NCI-H2227 (cell line): ENCODE measurements at regions not wholly inside any gene's neighbourhood (a gene's known extent, or its start where the extent isn't known, plus 50 kb on each side); places are given as distances from the start of the nearest gene placed in this dataset.

Experiments
- DNase-seq: peaks from one replicate; lab custom pipeline; 2025; ENCODE audit not compliant: unreplicated experiment; lab: John Stamatoyannopoulos, UW

DNA sequence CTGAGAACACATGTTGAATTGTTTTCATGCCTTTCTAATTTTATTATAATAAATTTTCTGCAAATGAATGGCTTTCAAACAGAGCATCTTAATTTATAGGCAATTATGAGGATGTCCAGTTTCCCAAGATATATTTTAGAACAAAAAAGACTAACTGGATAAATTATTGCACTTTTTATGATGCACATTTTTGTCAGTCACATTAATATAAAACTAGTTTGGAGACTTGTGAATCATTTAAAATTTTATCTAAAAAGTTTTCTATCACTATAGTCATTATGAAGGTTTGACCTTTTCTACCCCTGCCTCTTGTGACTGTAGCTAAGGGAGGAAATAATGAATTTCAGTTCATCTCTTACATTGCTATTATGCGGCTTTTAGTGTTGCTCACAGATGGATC, 393.8 kb downstream of the TAF11L14 start:
- no peak for DNase-seq

DNA sequence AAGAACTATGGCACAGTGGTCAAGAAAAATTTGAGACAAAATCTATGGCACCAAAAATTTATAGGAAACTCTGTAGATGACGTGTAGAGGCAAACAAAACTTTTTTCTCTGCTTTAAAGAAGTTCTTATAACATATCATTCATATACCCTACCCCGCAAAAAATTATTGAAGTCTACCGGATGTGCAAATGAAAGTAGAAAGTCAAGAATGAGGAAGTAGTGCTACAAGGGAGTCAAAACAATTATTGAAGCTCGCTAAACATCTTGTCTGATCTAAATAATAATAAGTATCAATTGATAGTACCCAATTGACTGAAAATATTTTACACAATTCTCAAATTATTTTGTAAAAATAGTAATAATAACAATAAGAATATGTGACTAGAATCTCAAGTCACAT, 398.5 kb downstream of the TAF11L14 start:
- no peak for DNase-seq

DNA sequence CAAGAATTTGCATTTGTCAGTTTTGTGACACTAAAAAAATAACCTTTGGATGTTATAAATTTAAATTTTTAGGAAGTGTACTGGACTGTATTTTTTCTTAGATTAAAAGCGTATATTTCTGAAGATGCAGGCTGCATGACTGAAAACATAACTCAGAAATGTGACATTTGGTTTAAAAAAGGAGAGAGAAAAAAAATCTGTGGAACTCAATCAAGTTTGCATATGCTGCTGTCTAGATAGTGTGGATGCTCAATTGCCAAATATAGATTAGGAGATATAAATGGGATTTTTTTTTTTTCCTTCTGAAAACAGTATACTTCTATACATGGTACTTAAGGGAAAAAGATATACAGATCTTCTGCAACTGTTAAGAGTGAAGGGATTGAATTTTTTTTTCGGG, 402.3 kb downstream of the TAF11L14 start:
- DNase-seq, result no peak

DNA sequence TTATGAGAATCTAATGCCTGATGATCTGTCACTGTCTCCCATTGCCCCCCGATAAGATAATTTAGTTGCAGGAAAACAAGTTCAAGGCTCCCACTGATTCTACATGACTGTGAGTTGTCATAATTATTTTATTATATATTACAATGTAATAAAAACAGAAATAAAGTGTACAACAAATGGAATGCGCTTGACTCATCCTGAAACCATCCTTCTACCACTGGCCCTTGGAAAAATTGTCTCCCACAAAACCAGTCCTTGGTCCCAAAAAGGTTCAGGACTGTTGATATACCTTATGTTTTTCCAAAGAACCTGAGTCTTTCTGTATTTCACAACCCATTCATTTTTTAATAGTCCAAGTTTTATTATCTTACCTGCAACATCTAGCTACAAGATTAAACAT, 403.5 kb downstream of the TAF11L14 start:
- DNase-seq, result no peak

DNA sequence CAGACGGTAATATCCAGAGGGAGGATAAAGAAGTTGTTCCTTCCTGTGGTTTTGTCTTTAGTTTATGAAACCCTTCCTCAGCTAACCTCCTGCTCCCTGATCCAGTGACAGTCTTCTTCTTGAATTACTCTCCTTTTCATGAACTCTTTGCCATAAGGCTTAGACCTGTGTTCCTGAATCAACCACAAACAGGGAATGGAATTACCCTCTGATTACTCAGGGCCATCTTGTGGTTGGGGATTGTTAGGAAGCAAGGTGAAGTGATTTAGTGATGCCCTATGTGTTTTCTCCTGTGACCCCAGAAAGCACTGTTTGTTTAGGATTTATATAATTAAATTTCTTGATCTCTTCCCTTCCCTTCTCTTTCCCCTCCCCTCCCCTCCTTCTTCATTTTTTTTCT, 409.1 kb downstream of the TAF11L14 start:
- no peak for DNase-seq

DNA sequence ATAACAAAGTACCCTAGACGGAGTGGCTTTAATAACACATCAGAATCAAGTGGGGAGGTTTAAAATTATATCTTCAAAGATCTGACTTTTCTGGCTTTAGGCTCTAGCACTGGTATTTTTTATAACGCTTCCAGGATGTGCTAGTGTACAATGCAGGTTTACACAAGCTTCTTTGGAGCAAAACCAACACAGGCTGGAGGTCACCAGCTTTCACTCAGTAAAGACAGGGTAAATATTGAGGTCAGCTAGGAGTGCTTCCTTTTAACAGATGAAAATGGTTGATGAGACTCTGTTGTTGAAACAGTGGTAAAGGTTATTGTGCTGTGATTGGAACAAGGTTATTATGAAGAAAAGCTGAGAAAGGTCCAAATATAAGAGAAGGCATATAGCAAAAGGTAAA, 414.2 kb downstream of the TAF11L14 start:
- DNase-seq, result no peak

DNA sequence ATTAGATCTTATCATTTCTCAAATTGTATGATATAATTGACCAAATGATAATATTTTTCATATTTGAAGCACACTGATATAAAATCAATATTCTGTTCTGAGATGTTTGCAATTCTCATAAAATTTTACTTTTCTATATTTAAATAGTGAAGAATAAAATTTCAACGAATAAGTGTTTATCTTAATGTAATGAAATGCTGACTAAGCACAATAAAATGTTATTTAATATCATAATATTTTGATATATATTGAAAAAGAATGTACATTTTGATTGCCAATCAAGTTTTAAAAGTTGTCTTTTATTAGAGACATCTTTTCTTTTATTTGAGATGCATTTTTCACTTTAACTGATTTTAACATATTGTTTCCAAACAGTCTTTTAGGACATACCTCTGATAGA, 416.1 kb downstream of the TAF11L14 start:
- no peak for DNase-seq

DNA sequence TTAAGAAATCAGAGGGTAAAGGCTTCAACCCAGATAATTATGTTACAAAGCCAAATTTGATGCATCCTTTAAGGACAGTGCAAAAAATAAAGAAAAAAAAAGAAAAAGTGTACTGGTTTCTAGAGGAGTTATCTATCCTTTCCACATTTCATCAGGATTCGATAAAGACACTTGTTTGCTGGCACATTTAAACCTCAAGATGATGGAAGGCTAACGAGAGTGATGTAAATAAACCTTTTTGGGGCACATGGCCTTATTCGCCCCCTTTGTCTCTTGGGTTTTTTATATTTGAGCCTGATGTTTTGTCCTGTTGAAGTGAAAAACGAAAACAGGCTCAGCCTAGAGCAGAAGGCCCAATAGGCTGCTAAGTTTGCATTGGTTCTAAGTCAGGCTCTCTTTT, 416.5 kb downstream of the TAF11L14 start:
- no peak for DNase-seq

DNA sequence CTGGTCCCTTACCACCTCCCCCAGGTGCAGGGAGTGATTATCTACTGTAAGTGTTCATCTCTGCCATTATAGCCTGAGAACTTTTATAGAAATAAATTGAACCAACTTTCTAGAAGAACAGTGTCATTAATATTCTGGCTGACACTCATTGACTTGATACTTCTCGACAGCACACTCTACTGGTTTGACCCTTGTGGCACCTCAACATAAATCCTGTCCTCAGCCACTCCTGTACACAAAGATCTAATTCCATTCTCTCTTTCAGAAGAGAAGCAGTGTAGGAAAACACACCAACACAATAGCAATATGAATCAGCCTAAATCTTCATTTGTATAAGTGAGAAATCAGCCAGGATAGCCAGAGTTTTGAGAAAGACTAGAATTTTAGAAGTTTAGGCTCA, 417.7 kb downstream of the TAF11L14 start:
- DNase-seq, result no peak

DNA sequence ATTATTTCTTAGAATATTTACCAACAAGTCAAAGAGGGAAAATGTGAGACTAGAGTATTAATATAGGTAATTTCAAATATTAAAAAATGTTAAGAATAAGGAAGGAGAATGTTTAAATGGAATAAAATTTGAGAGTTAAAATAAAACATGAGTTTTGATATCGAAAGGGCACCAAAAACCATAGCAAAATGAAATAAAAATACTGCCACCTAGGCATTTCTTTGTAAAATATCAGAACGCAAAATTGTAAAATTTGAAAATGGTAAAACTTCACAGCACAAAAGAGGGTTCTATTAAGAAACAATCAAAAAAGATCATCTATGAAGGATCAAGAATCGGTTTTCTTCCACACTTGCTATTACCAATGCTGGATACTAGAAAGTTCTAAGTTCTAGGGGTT, 418.3 kb downstream of the TAF11L14 start:
- no peak for DNase-seq

DNA sequence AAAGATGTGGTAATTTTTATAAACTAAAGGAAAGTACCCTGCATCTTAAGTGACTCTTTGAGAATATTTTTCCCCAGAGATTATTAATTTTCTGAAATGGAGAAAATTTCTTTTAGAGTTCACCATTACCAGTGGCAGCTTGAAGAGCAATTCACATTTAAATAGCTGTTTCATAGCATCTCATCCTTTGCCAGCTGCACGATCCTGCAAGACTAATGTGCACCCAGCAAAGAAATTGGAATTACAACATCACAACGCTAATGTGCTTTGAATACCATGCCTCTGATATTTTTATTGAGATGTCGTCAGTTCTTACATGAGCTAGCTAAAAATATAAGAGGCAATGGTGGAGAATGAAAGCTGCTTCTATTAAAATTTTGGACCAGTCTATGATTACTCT, 423.5 kb downstream of the TAF11L14 start:
- DNase-seq, result no peak

DNA sequence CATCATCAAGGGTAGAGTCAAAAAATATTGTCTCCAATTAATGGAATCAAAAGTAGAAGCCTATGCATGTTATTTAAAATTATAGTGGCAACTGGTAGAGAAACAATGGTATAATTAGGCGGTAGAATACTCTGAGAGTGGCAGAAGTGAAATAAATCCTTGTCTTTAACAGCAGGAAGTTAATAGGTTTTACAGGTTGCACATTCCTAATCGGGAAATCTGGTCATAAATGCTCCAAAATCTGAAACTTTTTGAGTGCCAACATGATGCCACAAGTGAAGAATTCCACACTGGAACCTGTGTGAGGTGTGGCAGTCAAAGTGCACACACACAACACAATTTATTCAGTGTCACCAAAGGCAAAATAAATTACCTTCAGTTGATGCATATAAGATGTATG, 433.4 kb downstream of the TAF11L14 start:
- DNase-seq, result no peak

DNA sequence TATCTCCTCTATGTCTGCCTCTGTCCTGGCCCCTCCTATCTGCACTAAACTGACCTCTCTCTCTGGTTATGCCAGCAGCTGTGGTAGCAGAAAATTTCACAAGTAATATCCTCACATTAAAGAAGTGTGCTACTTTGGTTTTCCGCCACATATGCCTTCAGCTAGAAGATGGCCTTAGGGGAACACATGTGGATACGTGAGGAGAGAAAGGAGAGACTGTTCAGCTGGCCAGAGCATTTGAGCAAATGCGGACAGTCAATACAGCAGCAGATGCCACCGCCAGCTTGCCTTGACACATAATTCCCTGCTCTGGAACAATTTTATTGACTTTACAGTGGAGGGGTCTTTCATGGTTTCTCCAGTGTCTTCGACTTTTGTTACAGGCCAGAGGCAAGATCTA, 434.6 kb downstream of the TAF11L14 start:
- DNase-seq, result no peak

DNA sequence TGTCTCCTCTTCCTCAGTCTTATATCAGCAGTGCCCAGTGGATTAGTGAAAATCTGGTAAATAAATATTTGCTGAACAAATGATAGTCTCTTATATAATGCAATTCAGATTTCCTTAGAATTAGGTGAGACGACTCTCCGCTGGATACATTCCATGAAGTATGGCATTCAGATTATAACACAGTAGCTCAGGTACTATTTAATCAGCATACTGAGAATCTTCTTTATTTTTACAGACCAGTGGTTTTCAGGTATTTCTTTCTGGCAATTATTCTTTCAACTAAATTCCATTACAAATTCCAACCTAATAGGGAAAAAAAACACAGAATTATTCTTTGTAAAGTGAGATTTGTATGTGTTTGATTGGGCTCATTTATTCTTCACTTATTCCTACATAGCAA, 435.5 kb downstream of the TAF11L14 start:
- no peak for DNase-seq

DNA sequence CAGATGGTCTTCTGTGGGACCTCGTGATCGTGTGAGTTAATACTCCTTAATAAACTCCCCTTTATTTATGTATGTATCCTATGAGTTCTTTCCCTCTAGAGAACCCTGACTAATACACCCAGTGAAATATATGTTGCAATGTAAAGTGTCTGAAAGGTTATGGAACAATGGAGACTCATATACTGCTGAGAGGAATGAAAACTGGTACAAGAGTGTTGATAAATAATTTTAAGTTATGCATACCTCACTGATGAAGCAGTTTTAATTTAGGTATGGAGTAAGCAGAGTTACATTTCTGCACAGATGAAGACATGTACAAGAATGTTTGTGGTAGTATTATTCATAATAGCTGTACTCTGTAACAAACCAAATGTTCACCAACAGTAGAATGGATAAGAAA, 438.3 kb downstream of the TAF11L14 start:
- no peak for DNase-seq

DNA sequence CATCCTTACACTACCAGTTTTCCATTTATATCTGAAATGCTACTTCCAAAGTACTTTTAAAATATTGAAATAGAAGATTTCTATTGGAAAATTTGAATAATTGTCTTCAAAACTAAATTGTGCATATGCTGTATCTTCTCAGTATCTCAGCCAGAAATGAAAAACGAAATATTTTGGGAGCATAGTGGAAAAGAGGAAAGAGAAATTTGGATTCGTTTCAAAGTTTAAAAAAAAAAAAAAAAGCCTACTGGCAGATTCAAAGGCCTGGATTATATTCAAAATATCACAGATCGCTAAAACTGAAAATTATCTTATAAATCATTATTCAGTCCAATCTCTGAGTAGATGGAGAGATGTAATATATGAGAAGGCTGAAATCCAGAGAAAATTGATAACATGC, 440.7 kb downstream of the TAF11L14 start:
- DNase-seq, result no peak

DNA sequence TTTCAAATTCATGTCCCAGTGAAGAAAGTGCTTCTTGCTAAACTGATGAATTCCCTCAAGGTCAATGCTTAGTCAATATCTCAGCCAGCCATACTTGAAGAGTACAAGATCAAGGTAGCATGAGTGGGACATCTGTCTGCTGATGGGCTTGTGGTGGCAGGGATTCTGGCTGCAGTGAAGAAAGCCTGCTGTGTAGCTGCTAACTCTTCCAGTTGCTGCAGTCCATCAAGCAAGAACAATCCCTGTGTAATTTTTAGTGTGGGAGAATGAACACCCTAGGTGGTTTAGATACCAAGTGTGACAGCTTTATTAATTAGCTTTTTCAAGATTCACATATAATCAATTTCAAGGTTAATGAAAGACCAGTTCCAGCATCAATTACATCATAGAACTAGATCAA, 443.9 kb downstream of the TAF11L14 start:
- DNase-seq, result no peak

DNA sequence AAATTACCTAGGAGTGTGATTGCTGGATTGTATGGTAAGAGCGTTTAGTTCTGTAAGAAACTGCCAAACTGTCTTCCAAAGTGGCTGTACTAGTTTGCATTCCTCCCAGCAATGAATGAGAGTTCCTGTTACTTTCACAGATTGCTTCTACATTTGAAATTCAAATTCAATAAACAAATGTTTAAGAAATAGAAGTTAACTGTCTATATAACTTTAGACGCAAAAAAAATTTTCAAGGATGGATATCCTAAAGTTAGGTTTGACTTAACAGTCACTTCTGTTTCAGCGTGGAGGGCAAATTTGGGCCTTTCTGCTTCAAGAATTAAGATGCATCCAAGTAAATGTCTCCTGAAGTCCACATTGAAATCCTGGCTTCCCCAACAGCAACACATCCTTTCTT, 445.6 kb downstream of the TAF11L14 start:
- no peak for DNase-seq

DNA sequence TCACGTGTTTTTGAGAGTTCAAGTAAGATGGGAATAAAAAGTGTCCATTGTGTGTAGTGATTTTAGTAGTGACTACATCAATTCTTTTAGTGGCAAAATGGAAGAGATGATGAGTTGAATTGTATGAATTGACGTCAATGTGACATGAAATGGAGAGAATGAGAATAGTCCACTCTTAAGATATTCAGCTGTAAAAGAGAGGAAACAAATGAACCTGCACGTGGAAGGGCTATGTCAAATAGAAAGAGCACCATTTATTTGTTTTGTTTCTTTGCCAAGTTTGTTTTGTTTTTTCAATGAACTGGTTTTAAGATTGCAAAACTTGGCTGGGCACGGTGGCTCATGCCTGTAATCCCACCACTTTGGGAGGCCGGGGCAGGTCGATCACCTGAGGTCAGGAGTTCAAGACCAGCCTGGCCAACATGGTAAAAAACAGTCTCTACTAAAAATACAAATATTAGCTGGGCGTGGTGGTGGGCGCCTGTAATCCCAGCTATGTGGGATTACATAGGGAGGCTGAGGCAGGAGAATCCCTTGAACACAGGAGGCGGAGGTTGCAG, 453.8 kb downstream of the TAF11L14 start:
- no peak for DNase-seq

DNA sequence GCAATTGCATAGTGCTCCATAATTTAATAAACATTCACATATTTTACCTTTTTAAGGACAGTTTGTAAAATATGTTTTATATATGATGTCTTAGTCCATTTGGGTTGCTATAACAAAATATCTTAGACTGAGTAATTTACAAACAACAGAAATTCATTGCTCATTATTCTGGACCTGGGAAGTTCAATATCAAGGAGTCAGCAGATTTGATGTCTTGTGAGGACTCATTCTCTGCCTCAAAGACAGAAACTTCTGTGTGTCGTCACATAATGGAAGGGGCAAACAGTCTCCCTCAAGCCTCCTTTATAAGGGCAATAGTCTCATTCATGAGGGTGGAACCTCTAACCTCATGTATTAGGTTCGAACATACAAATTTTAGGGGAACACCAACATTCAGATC, 455.9 kb downstream of the TAF11L14 start:
- no peak for DNase-seq

DNA sequence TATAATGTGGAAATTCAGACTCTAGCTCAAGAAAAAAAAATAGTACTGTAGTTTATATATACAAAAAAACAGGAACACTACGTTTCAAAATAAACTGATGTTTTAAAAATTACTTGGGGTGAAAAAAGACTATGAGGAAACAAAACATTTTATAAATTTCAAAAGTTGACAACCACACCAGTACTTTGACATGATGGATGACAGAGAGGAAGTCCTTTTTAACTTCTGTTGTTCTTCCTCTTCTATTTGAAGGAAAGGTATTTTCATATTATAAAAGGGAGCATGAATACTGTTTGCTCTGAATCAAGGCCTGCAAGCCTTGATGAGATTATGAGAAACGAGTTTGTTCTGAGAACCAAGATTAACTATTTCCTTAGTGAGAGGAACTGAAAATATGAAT, 456.9 kb downstream of the TAF11L14 start:
- DNase-seq, result no peak

DNA sequence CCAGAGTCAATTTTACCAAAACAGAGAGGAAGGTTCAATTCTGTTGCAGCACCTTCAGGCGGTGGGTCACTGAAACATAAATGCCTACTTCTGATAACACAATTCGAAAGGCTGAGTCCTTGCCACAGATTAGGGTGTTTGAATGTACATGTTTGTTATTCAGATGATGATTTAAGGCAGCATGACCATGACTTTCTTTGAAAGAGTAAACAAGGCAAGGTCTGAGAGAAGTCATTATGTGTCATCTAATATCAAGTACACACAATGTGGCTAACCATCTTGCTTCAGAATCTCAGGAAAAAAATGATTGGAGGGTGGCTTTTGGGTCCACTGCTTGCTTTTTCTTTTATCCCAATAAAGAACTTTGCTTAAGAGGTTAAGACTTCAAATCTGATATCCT, 457.5 kb downstream of the TAF11L14 start:
- no peak for DNase-seq

DNA sequence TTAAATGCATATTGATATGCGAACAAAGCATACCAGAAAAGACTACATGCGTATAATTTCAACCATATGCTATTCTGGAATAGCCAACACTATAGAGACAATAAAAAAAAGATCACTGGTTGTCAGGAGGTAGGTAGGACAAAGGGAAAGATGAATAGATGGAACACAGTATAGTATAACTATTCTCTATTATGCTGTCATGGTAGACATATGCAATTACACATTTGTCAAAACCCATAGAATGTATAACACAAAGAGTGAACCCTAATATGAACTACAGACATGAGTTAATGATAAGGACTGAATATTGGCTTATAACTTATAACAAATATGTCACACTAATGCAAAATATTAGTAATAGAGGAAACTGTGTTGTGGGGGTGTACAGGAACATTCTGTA, 460.8 kb downstream of the TAF11L14 start:
- DNase-seq, result no peak

DNA sequence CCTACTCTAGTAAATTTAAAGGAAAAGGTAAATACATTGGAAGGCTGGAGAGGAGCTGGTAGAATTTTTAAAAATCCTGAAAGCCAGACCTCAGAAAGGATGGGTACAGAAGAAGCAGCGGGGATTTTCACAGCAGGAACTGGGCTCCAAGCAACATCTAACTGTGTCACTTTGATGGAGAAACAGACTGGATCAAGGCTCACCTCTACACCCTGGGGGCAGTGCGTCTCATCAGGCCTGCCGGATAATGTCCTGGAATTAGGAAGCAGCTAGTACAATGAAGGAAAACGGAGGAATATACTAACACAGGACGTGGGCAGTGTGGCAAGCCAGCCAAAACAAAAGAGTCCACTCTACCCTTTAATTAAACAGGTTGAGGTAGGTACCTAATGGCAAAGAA, 463.6 kb downstream of the TAF11L14 start:
- DNase-seq, result no peak
